ENCODE measurements at regions not wholly inside any gene's neighbourhood (a gene's known extent, or its start where the extent isn't known, plus 50 kb on each side); places are given as distances from the start of the nearest gene placed in this dataset.

DNA sequence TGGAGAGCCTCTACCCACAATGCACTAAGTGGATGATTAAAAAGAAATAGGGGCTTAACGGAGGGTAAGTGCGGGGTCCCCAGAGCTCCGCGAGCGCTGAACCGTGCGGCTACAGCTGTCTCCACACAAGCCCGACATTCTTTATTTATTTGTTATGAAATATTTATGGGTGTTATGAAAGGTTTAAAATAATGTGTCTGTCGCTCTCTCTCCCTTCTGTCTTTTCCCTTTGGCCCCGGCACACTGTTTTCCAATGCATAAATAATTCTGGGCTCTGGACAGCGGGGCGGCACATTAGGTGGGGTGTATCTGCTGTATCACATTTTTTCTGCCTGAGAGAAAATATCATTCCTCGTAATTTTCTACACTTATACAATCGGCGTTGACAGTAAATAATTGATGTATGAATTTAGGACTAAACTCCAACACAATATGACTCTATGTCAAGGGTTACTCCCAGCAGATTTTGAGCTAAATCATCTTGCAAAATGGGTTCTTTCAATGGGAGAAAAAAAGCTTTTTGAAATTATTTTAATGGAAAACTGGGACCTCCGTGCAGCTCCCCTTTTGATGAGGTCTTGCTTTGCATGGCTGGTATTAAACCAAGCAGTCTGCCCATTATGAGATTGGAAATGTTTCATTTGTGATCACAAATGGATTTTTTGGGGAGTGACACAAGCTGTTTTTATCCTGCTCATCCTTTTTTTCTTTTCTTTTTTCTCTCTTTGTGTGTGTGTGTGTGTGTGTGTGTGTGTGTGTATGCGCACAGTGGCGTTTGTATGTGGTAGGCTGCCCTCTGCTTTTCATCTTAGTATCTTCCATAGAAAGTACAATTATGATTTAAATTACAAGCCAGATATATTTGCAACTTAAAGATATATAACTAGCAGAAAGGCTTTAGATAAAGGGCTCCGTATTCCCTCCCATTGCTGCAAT lies 370.6 kb upstream of the IRX4 start:
- no peak for DNase-seq (ENCODE audit: low read depth in 1 of 2, low spot score in 1 of 2)

DNA sequence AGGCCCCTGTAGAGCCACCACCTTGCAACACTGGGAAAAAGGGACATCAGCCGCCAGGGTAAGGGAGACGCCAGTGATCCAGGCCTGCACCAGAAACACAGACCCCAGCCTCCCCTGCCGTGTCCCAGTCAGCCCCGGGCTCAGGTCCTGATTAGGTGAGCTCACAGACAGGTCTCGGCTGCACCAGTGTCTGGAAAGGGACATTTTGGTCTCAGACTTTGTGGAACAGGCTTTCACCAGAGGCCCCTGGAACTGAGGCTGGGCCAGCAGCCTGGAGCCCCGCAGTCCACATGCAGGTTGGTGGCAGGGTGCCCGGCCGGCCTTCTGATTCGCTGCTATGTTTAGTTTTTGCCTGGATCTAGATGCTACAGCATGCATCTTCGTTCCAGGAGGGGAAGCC lies 369.0 kb upstream of the IRX4 start:
- no peak for DNase-seq (ENCODE audit: low read depth in 1 of 2, low spot score in 1 of 2)

DNA sequence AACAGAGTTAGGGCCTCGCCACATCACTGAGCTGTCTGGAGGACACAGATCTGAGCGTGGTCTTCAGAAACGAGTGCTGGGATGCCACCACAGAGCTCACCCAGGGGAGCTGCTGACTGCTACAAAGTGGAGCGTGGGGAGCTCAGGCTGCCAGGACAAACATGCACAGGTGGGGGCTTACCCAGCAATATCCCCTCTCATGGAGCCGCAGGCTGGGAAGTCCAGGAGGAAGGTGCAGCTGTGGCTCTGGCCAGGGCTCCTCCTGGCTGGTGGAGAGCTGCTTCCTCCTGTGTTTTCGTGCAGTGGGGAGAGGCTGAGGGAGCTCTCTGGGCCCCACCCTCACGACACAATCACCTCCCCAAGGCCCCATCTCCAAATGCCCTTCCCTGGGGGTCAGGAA lies 368.6 kb upstream of the IRX4 start:
- no peak for DNase-seq (ENCODE audit: low read depth in 1 of 2, low spot score in 1 of 2)

DNA sequence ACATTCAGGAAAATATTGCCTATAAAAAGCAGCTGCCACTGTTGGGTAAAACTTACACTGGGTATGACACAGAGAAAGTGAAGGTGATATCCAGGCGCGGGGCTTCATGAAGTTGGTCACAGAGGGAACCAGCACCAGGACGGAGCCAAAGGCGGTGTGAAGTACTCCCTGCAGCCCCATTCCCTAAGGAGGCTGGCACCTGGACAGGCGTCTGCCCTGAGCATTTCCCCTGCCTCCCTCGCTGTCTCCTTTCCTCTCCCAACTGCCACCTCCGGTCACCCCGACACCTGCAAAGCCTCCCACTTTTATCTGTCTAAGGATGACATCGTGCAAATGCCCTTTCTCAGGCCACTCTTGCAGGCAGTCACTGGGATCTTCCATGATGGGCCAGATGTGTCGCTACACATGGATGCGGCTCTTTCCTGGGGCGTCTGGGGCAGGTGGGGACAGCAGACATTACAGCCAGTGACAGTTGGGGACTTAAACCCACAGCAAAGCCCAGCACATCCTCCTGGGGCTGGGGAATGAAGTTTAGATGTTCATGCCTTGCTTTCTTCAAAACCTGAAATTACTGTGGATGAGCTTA lies 367.7 kb upstream of the IRX4 start:
- DNase-seq (ENCODE audit: low read depth in 1 of 2, low spot score in 1 of 2) = no peak

DNA sequence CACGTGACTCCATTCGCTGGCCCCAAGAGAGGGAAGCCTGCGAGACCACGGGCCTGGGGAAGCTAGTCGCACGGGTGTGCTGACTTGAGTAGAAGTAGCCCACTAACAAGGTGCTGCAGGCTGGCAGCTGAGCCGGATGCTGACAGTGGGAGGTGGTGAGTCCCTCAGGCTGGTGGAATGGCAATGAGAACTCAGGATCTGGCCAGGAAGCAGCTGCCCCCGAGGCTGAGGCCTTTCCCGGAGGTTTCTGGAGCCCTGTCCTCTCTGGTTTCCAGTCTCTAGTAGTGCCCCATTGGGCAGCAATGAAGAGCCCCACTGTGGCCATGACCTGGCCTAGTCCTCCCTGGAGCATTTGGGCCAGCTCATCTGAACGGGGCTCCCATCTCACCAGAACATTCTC lies 366.7 kb upstream of the IRX4 start:
- no peak for DNase-seq (ENCODE audit: low read depth in 1 of 2, low spot score in 1 of 2)

DNA sequence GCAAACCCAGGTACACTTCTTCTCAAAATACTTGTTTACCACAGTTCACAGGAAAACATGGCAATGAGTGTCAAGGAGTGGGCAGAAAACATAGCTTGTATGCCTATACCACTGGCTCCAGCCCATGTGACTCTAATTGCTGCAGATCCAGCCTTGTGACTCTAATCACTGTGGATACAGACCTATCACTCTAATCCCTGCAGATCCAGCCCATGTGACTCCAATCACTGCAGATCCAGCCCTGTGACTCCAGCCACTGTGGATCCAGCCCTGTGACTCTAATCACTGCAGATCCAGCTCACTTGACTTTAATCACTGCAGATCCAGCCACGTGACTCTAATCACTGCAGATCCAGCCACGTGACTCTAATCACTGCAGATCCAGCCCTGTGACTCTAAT lies 366.3 kb upstream of the IRX4 start:
- no peak for DNase-seq (ENCODE audit: low read depth in 1 of 2, low spot score in 1 of 2)

DNA sequence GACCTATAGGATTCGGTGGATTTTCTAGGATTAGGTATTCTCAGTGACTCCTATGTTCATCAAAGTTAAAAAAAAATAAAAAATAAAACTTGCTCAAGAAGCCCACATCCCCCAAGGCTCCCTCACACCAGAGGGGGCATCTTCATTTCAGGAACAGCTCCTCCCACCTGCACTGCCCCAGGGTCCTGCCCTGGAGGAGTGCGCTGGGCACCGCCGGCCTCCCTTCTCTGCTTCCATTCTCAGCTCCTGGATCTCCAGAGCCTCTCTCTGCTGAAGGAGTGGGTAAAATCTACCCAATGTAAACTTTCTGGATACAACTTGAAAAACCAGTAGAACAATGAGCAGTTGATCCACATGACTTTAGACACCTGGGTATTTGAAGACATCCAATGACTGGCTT lies 359.8 kb upstream of the IRX4 start:
- no peak for DNase-seq (ENCODE audit: low read depth in 1 of 2, low spot score in 1 of 2)

DNA sequence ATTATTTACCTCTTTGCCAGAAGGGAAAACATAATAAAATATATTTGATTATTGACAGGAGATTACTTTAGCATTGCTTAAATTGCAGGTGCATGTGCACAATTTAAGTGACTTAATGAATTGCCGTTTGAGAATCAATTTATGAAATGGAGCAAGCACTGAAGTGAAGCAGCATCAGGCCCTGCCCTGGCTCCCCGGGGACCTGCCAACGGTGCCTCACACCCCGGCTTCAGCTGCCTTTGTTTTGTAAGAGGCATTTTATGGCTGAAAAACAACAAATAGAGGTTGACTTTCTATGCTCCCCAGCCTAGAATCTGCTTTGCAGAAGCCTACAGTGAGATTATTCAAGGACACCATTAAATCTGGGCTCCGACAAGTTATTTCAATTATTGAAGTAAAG lies 359.1 kb upstream of the IRX4 start:
- DNase-seq (ENCODE audit: low read depth in 1 of 2, low spot score in 1 of 2) = no peak

DNA sequence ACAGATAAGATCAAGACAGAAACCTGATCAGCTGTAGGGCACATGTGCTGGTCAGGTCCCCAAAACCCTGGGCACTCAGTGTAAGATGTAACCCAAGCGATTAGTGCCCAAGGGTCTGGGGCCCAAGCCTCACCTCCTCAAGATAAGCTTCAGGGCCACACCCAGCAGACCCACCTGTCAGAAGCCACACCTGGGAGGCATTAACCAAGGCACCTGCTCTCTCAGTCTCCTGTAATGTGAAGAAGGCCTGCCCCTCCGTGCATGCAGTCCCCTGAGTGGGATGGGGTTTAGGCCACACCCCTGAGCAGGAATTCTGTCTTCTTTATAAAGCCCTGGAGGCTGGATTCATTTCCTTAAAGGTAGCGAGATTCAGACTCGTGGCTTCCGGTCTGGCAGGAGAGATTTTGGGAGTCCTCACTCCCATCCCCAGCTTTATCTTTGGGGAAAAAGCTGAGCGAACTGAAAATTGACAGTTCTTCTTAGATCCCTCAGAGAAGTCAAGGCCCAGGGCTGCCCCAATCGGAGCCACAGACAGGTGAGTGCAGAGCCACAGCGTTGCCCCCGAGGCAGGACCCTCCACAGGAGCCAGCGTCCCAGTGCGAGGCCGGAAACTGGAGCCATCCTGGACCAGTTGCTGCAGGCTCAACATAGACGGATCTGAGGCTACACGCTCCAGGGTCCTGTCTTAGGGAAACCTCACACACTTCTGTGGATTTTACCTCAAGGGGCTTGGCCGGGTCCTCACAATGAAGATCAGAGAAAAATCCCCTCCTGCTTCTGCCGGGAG lies 357.6 kb upstream of the IRX4 start:
- no peak for DNase-seq (ENCODE audit: low read depth in 1 of 2, low spot score in 1 of 2)

DNA sequence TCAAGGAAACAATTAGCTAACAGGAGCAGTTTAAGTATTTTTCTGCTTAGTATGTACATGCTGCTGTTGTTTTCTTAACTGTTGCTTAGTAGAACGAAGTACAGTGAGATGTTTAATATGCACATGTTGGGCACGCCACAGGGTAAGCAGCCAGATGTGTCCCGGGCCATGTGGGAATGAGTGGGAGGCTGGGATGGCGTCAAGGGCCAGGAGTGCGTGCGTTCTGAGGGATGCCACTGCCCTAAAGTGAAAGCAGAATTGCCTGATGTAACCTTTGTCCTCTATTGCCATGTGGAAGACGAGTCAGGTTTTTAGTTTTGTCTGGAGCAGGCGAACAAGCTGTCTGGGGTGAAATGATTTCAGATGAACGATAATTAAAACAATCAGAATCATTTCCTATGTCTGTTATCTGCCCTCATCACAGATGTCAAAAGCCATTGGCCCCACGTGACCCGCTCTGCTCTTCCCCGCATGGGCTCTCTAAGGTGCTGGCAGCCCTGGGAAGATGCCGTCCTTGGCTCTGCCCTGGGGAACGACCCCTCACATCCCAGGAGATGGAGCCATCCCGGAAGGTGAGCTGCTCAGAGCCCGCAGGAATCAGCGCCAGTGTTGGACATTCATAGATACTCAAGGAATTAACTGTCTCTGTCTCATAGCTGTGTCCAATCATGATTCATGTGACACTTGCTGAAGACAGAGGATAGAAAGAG lies 356.6 kb upstream of the IRX4 start:
- no peak for DNase-seq (ENCODE audit: low read depth in 1 of 2, low spot score in 1 of 2)

DNA sequence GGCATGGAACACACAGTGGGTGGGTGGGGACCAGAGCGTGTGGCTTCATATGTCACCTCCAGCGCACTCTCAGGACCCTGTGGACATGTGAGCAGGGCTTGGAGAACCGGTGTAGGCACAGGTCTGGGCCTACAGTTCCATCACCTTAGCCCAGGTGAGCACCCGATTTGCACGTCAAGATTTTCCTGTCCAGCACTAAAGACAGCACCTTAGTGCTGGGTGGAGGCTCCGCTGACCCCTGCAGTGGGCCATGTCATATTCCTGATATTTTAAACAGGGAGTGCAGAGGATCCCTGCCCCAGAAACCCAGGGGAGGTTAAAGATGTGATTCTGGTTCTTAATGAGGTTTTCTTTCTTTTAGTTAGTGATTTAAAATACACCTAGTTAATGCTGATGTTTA lies 356.0 kb upstream of the IRX4 start:
- DNase-seq (ENCODE audit: low read depth in 1 of 2, low spot score in 1 of 2) = no peak

DNA sequence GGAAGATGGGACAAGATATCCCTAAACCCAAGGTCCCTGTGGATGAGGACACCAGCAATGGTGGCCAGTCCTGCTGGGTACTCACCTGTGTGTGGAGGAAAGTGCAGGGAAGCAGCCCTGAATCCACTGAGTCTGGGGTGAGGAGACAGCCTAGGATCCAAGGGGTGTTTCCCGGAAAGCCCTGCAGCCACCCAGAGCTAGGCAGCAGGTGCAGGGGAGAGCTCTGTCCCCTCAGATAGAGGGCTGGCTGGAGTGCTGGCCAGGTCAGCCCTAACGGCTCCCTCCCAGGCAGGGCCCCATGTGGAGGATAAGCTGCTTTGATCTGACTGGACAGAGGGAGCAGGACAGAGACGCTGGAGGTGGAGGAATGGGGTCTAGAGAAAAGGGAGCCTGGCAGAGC lies 344.7 kb upstream of the IRX4 start:
- no peak for DNase-seq (ENCODE audit: low read depth in 1 of 2, low spot score in 1 of 2)

DNA sequence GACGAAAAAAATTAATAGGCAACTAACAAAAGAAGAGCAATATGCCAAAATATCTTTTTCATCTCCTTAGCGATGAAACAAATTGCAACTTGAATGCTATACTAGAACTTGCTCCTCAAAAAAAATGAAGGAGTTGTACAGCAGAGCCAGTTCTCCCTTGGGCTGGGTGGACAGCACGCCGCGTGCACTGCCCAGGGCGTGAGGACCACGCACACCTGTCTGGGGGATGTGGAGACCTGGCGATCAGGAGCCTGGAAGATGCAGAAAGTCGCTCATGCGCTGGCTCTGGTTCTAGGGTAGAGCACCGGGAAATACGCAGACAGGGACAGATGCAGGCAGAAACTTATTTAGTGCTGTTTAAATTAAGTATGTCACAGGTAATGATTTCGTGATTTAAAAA lies 342.0 kb upstream of the IRX4 start:
- DNase-seq (ENCODE audit: low read depth in 1 of 2, low spot score in 1 of 2) = no peak

DNA sequence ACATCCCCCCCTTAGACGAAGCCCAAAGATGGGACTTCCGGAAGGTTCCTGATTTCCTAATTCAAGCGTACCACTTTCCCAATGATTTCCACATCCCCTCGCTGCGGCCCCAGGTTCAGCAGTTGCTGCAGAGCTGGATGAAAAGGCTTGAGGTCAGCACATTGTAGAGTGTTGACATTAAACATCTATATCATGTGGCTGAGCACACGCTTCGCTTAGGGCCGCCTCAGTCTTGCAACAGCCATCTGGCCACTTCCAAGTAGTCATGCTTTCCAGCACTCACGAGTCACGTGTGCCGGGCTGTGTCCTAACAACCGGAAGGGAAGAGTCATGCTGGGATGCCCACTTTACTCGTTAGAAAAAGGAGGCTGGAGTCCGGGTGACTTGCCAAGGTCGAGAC lies 340.6 kb upstream of the IRX4 start:
- DNase-seq (ENCODE audit: low read depth in 1 of 2, low spot score in 1 of 2) = no peak

DNA sequence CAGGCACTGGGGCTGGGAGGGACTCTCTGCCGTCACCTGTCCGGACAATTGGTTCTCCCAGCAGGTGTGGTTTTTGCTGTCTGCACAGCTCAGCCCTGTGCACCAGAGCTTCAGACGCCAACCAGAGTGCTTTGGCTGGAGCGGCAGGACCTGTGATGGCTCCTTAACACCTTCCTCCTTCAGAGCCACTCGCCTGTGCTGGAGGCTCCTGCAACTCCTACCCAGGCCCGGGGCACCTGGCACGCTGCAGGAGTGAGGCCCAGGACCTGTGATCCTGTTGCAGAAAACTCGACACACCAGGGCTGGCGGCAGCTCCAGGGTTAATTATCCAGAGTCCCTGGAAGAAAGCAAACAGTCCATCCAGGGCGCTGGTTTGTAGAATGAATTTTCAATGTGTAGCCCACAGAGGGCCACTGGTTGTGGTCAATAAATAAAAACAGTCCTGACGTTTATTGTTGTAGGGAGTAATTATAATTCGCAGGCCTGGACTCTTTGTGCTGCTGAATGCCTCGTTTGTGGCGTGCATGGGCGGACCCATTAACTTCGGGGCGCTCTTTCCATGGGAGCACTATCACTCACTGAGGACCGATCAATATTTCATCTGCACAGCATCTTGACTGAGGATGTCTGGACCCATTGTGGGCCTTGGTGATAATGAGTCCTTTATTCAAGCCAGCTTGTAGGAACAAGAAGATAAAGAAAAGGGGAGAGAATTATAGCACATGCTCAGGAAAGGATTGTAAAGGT lies 339.7 kb upstream of the IRX4 start:
- no peak for DNase-seq (ENCODE audit: low read depth in 1 of 2, low spot score in 1 of 2)

DNA sequence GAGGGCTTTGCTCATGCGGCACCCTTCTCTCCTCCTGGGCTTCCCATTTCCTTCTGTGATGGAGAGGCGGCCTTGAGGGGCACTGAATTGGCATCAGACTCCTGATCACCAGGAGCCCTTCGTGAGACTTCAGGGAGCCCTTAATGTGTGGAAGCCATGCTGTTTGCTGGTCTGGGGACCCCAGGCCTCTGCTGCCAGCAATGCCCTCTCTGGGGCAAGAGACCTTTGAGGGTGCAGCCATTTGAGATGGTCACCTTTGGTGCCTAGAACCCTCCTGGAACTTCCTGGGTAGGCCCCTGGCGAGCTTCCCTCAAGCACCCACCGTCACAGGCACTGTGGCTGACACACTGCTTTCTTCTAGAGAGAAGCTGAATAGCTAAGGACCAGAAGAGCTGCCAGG lies 338.7 kb upstream of the IRX4 start:
- no peak for DNase-seq (ENCODE audit: low read depth in 1 of 2, low spot score in 1 of 2)

DNA sequence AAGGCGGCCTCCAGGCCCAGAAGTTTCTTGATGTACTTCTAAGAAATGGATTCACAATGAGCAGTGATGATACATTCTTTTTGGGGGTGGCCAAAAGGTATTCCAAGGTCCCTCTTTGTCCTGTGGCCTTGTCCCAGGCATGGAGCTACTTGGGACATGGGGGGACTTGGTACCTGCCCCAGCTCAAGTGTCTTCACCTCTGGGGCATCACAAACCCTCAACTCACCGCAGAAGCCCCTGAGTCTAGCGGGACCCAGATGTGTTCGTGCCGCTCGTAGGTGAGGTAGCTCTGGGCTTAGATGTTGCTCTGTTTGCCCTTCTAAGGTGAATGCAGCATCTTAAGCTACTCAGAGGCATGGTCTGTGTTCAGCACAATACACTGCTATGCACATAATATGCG lies 338.0 kb upstream of the IRX4 start:
- DNase-seq (ENCODE audit: low read depth in 1 of 2, low spot score in 1 of 2) = no peak

DNA sequence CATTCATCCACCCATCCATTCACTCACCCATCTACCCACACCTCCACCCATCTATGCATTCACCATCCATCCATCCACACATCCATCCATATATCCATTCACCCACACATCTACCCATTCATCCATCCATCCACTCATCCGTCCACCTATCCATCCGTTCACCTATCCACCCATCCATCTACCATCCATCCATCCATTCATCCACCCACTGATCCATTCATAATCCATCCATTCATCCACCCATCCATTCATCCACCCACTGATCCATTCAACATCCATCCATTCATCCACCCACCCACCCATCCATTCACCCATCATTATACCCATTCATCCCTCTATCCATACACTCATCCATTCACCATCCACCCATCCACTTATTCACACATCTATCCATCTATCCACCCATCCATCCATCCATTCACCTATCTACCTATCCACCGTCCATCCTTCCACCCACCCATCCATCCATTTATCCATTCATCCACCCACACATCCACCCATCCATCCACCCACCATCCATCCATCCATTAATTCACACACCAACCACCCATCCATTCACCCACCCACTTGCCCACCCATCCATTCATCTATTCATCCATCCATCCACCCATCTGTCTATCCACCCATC lies 336.5 kb upstream of the IRX4 start:
- no peak for DNase-seq (ENCODE audit: low read depth in 1 of 2, low spot score in 1 of 2)

DNA sequence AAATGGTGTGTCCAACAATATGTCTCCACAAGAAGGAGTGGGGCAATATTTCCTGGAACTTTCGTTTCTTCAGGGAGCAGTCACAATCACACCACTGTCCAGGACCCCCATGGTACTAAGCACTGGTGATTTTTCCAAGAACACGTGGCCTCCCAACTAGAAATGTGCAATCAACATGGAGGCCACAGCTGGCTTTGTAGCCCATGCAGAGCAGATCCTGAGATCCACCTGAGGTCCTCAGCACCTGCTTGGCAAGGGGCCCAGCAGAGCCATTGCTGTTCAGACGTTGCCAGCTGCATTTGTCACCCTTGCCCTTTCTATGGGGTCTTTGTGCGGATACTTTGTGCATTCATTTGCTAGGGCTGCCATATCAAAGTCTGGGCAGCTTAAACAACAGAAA lies 334.5 kb upstream of the IRX4 start:
- DNase-seq (ENCODE audit: low read depth in 1 of 2, low spot score in 1 of 2) = no peak

DNA sequence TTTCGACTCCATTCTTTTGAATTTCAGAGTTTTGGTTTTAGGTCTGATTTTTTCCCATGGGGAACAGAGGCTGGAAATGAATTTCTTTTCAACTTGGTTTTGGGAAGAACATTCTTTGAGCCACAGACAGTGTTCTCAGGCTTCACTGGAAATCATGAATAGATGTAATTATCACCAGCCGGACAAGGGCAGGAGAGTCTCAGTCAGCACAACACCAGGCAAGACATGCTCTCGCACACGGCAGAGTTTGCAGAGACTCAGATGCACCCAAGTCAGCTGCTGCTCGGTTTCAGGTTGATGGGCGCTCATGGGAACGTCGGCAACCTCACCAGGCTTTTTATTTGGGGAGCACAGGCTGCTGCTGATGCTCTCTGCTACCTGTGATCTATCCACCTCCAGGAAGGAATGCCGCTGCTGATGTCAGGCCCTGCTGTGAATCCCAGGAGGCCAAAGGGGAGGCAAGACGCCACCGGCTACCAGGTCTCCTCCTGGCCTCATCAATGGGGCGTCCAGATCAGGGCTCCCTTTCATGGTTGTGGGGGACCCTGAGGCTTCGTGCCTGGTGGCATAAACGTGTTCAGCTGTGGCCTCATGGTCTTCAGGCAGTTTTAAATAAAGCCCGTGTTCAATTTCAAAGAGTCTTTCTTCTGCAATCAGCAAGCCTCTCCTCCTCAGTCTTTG lies 332.3 kb upstream of the IRX4 start:
- DNase-seq (ENCODE audit: low read depth in 1 of 2, low spot score in 1 of 2) = no peak

All from stimulated activated CD4-positive, alpha-beta T cell treated with anti-CD3 and anti-CD28 coated beads, Interleukin-15, amount 100 ng/mL, for 1 hour (primary cell).